ENCODE measurements at regions not wholly inside any gene's neighbourhood (a gene's known extent, or its start where the extent isn't known, plus 50 kb on each side); places are given as distances from the start of the nearest gene placed in this dataset.

GRCh38 chr3:152589644-152590043, 245.3 kb upstream of the P2RY1 start:
- TF ChIP-seq CTCF (IDR thresholded peaks at IDR 0.05; ENCODE audit: extremely low read depth in 1 of 2, insufficient read depth in 1 of 2, low read depth in 1 of 2, low read length in 2 of 2): no peak
- no peak for TF ChIP-seq POLR2A (IDR thresholded peaks at IDR 0.05; ENCODE audit: low read depth, low read length)
- TF ChIP-seq POLR2AphosphoS5 (IDR thresholded peaks at IDR 0.05; ENCODE audit: insufficient read depth, low read depth, low read length): no peak
- TF ChIP-seq MYC (IDR thresholded peaks at IDR 0.05; ENCODE audit: low read depth, low read length): no peak
- no peak for TF ChIP-seq FOS (IDR thresholded peaks at IDR 0.05; ENCODE audit: borderline replicate concordance, insufficient read depth, low read length)

All from endothelial cell of umbilical vein (primary cell).